ENCODE measurements at regions not wholly inside any gene's neighbourhood (a gene's known extent, or its start where the extent isn't known, plus 50 kb on each side); places are given as distances from the start of the nearest gene placed in this dataset.

DNA sequence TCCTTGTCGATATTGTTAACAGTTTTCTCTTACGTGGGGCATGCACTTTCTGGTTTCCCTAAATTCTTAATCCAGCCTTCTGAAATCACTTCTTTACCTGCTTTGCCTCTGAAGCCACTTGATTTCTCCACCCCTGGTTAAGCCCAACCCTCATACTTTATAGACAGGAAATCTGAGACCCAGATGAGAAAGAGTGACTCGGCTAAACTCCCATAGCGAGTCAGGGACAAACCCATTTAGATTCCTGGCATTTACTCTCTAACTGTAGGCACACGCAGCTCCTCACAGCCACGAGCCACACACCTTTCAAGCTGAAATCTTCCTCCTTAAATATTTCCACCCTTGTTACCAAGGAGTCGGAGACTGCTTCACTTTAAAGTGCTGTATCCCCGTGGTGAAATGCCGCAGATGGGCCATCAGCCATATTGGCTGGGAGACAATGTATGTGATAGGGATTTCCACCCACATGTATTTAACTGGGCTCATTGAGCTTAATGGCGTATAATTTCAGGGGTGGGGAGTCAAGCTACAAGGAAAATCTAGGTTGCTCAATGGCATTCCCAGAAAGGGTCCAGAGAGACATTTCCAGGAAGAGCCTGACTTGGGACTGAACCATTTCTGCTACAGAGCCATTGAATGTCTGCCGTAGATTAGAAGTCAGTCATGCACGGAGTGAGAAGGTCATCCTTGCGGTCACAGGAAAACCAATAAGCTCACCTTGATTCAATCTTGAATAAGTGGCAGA, 49.9 kb upstream of the GRK3 start:
- no peak overlapping the region for H3K27ac ChIP-seq (ENCODE audit: low read depth in 1 of 3, low read length in 2 of 3)
- 70 to 83% (median 82%) methylated on average over 13 of the region's 13 CpGs for WGBS, 3 donors
- no peaks in the 10 kb centered on the region for H3K27me3 ChIP-seq (ENCODE audit: control insufficient read depth in 3 of 3, insufficient read depth in 3 of 3, low read length in 3 of 3)
- no peaks in the 10 kb centered on the region for H3K36me3 ChIP-seq (ENCODE audit: control insufficient read depth in 3 of 3, insufficient read depth in 2 of 3, low read depth in 1 of 3, low read length in 3 of 3)
- DNase-seq, result no peak
- H3K9me3 ChIP-seq (ENCODE audit: control insufficient read depth in 2 of 2, insufficient read depth in 1 of 2, low read depth in 1 of 2, low read length in 1 of 2), result no peaks in the 10 kb centered on the region
- no peak overlapping the region for H3K4me3 ChIP-seq (ENCODE audit: low read depth in 1 of 3, low read length in 3 of 3)
- peaks cover 0 to 2% (median 0%) of the 10 kb centered on the region in 3 donors for H3K4me1 ChIP-seq (ENCODE audit: control insufficient read depth in 3 of 3, insufficient read depth in 2 of 3, low read depth in 1 of 3, low read length in 2 of 3)
- no peak for FAIRE-seq
